HG03060 (cell line): ENCODE measurements at regions not wholly inside any gene's neighbourhood (a gene's known extent, or its start where the extent isn't known, plus 50 kb on each side); places are given as distances from the start of the nearest gene placed in this dataset.

ENCODE experiments used
- ATAC-seq: cut with Tn5 transposase; IDR thresholded peaks from one replicate; pipeline ENCODE4 v1.9.1; 2021; ENCODE audit warnings: low read depth, moderate number of reproducible peaks; ENCODE audit not compliant: unreplicated experiment

GRCh38 chr2:219692521-219692920, 65.1 kb downstream of the SLC4A3 start:
- ATAC-seq, result no peak

GRCh38 chr2:219695145-219695709, 67.8 kb downstream of the SLC4A3 start:
- no peak for ATAC-seq

GRCh38 chr2:219697811-219698747, 70.6 kb downstream of the SLC4A3 start:
- ATAC-seq, result no peak

- ATAC-seq, result no peak
These were observed 71.5 kb downstream of the SLC4A3 start for GRCh38 chr2:219698748-219699439.

GRCh38 chr2:219699440-219699821, 72.0 kb downstream of the SLC4A3 start:
- no peak for ATAC-seq

- no peak for ATAC-seq
These were observed 74.6 kb downstream of the SLC4A3 start for GRCh38 chr2:219701847-219702634.

- ATAC-seq, result no peak
These were observed 75.5 kb downstream of the SLC4A3 start for GRCh38 chr2:219702796-219703545.

- ATAC-seq, result no peak
These were observed 77.4 kb downstream of the SLC4A3 start for GRCh38 chr2:219704878-219705277.

GRCh38 chr2:219706823-219707281, 79.4 kb downstream of the SLC4A3 start:
- no peak for ATAC-seq

- ATAC-seq, result no peak
These were observed 80.3 kb downstream of the SLC4A3 start for GRCh38 chr2:219707496-219708285.

- ATAC-seq, result no peak
These were observed 81.9 kb downstream of the SLC4A3 start for GRCh38 chr2:219709331-219709761.

GRCh38 chr2:219713110-219713509, 85.7 kb downstream of the SLC4A3 start:
- no peak for ATAC-seq

GRCh38 chr2:219714681-219715400, 87.4 kb downstream of the SLC4A3 start:
- no peak for ATAC-seq

- no peak for ATAC-seq
These were observed 90.6 kb downstream of the SLC4A3 start for GRCh38 chr2:219718066-219718465.

- ATAC-seq, result no peak
These were observed 92.1 kb downstream of the SLC4A3 start for GRCh38 chr2:219719521-219719920.

- ATAC-seq, result no peak
These were observed 93.5 kb downstream of the SLC4A3 start for GRCh38 chr2:219720956-219721355.

- no peak for ATAC-seq
These were observed 94.9 kb downstream of the SLC4A3 start for GRCh38 chr2:219722276-219722879.

- ATAC-seq, result no peak
These were observed 95.9 kb downstream of the SLC4A3 start for GRCh38 chr2:219723311-219723710.
